Mesenteric fat pad (tissue), 1 donor: ENCODE measurements at regions not wholly inside any gene's neighbourhood (a gene's known extent, or its start where the extent isn't known, plus 50 kb on each side); places are given as distances from the start of the nearest gene placed in this dataset.
A peak's percentile ranks its signal among the peaks of the same experiment; 100 is the strongest.

Experiments used
- DNase-seq: peaks from one replicate; pipeline ENCODE4 v3.0.0-alpha.2; 2020; ENCODE audit warnings: low spot score
- donor health status: DM: yes; HTN: yes; CAD: no.

DNA sequence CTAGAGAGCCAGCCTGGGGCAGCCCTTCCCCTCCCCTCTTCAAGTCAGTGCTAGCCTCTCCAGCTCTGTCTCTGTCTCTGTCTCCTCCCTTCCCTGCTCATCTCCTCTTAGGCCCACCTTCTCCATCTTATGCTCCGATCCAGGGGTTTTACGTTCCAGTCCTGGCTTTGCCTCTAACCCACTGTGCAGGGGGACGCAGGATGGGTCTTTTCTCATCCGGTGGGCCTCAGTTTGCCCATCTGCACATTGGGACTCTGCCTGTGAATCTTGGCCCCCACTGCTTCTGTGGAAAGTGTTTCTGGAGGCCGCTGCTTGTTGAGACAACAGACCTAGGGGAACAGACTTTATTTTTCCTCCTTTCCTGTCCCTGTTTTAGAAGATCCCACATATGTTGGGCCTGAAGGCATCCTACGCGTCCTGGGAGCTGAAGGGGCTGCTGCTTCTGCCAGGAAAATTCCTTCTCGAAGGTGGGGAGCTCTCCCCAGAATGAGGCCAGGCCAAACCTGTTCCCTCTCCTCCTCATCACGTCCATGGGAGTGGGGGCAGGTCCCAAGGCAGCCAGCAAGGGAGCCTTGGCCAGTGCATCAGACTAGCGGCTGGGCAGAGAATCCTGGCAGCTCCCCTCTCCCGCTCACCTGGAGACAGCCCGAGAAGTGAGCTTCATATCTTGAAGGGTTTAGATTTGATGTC, 99.5 kb upstream of the CSF3R start:
- DNase-seq, result no peak

DNA sequence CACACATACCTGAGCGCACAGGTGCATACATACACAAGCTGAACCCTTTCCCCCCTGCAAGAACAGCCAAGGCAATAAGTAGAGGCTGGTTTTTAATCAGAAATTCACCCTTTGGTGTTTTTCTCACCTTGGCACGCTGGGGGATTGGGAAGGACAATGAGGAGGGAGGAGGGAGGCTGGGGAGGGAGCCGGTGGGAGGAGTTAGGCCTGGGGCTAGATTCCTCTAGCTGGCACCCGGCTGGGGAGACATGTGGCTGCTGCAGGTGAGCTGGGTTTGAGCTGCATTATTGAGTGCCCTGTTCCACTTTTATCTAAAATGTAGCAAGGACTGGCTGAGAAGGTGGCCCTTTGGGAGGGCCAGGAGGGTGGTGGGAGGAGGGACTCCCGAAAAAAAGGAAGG, 97.8 kb upstream of the CSF3R start:
- no peak for DNase-seq

DNA sequence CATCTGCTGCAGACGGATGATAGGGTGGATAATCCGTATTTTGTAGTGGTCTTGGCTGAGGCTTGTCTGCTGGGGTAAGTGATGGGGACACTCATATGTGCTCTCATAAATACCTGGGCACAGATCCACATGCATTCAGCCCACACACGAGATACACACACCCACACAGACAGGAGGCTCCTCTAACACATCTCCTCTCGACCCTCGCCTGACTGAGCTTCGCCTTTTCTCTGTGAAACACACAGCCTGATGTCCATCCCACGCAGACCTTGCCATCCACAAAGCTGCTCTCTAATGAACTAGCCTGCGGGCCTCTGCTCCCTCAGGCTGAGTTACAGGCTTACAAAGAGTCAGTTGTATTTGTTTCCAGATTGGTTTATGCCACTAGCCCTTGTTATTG, 96.3 kb upstream of the CSF3R start:
- DNase-seq, result no peak

DNA sequence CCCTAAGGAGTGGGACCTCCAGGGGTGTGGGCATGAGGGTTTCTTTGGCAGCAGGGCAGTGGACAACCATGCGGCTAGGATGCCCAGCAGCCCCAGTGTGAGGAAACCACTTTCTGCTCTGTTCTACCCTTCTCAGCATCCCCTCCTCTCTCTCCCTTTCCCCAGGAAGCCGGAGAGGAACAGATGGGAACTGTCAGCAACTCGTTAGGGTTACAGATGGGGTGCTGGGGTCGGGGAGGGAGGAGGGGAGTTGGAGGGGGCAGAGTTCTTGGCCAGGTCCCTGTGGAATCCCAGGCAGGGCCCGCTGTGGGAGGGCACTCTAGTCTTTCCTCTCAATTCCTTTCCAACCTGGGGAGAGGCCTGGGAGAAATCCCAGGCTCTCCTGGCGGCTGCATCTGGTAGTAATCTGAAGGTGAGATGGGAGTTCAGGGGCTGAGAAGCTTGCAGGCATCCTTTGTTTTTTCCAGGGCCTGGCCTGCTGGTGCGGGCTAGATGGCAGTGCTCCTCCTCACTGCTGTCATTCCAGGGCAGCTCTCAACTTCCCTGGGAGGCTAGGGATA, 93.9 kb upstream of the CSF3R start:
- DNase-seq, result no peak

DNA sequence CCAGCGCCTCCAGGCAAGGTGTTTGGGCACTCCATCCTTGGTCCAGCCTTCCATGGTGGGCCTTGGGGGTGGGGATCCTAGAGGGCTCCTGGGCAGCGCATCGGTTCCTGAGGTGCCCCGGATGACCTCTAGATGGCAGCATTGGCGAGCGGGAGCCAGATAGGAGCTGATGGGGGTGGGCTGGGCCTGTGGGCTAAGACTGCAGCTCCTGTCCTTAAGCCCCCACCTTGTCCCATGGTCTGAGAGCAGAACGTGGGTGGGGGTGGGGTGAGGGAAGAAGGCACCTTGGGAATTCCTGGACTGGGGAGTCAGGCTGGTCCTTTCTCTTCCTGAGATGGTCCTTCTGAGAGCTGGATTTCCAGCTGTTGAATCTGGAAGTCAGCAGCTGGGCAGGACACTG, 93.4 kb upstream of the CSF3R start:
- DNase-seq, result no peak

DNA sequence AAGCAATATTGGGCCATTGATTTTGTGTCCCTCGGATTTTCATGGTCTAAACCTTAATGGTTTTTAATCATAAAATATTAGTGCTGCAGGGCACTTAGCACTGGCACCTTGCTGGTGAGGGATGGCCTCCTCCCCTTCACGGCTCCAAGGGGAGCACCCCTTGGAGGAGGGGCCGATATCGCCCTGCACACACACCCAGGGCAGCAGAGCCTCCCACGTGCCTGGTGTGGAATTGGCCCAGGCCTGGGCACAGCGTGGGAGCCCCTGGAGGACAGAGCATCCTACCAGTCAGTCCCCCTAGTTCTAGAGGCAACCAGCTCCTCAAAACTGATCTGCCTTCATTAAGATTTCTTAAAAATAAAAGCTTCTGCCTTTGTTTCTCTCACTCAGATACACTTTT, 90.7 kb upstream of the CSF3R start:
- no peak for DNase-seq

DNA sequence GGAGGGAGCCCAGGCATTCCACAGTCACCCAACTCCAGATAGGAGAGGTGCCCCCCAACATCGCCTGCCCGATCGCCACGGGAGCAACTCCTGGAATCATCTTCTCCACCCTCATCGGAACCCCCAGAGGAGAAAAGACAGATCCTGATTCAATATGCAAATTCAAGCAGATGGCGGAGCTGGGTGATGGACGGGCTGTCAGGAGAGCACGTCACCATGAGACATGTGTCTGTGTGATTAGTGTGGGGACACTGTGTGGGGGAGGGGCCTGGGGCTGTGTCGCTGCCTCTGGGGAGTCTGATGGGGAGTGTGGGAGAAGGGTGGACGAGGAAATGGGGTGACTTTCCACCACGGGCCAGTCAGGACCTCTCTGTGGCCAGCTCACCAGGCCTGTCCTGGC, 90.2 kb upstream of the CSF3R start:
- DNase-seq, result no peak

DNA sequence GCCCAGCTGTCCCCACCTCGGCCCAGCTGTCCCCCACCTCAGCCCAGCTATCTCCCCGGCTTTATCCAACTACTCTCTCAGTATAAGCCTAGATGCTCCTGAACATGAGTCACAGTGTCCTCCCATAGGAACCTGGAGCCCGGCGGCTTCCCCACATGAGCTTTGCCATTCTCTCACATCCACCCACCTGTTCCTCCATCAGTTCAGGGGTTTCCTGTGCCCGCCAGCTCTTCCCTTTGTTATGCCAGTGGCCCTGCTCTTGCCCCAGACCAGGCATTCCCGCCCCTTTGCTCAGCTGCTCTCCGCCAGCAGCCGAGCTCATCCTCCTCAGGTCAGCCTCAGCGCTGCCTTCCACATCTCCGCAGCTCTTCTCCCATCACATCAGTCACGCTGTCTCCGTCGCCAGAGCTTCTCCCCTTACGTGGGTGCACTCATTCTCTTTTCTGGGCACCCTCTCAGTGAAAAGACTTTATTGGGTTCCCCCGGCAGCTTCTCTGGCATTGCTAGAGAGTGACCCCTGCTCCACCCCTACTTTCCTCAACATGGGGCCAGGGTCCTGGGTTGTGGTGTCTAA, 89.5 kb upstream of the CSF3R start:
- no peak for DNase-seq

DNA sequence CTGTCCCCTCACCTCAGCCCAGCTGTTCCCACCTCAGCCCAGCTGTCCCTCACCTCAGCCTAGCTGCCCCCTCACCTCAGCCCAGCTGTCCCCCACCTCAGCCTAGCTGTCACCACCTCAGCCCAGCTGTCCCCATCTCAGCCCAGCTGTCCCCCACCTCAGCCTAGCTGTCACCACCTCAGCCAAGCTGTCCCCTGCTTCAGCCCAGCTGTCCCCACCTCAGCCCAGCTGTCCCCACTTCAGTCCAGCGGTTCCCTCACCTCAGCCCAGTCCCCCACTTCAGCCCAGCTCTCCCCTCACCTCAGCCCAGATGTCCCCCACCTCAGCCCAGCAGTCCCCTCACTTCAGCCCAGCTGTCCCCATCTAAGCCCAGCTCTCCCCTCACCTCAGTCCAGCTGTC, 88.4 kb upstream of the CSF3R start:
- no peak for DNase-seq

DNA sequence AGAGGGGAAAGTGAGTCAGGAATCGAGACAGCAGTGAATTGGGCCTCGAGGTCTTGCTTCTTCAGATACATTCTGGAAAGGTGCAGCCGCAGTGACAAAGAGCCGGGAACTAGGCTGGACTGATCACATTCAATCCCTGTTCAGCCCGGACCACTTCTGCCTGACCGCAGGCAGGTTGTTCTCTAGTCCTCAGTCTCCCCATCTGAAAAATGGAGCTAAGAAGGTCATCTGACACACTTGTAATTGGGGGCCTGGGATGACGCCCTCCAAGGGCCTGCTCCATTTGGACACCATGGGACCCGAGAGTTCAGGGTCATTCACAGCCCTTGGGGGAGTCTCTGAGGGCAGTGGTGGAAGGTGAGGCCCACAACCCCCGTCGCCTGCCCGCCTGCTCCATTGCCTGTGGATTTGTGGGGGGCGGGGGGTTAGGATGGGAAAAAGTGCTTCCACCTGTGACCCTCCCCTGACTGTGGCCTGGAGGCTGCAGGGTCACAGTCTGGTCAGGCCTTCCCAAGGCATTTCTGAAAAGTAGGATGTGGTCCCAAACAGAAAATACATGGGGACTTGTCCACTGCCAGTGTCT, 87.9 kb upstream of the CSF3R start:
- no peak for DNase-seq

DNA sequence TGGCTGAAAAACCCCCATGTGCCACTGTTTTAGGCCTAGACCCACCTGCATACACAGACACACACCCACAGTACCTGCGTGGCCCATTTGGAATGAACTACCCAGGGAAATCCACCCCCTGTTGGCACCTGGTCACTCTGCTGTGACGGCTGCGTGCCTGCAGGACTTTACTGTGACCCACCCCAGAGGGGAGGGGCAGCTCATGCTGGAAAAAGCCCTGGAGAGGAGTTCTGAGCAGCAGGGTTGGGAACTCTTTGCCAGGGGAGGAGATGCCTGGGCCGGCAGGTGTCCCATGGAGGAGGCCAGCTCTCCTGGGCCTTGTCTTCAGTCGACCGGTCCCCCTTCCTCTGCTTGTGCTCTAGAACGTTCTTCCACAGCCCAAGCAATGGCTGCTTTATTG, 87.3 kb upstream of the CSF3R start:
- DNase-seq, result no peak

DNA sequence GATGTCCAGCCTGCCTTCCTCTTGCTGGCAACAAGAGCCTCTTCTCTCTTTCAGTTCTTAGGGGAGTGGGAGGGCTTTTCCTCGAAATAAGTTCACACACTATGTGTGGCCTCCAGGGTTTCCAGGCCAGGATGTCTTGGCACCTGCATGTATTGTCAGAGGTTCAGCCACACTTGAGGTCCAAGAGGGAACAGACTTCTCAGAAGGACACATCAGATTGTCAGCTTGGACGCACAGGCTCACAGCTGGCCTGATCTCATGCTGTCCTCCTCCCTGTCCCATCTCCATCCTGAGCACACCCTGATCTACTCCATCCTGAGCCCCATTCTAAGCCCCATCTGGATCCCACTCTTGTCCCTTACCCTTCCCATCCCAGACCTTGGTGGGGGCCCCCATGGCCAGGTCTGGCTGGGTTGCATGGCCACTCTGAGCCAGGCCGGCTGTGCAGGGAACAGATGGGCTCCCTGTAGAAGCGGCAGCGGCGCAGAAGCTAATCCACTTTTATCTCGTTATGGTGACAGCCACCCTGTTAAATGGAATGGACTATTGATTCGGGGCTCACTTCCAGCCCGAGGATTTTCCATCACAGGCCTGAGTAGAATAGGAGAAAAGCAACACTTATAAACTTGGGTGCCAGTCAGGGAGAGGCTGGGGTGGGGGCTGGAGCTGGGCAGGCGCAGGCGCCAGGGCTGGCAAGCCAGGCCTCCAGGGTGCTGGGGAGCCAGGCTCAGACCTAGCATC, 85.1 kb upstream of the CSF3R start:
- peak; percentile 78 for DNase-seq

DNA sequence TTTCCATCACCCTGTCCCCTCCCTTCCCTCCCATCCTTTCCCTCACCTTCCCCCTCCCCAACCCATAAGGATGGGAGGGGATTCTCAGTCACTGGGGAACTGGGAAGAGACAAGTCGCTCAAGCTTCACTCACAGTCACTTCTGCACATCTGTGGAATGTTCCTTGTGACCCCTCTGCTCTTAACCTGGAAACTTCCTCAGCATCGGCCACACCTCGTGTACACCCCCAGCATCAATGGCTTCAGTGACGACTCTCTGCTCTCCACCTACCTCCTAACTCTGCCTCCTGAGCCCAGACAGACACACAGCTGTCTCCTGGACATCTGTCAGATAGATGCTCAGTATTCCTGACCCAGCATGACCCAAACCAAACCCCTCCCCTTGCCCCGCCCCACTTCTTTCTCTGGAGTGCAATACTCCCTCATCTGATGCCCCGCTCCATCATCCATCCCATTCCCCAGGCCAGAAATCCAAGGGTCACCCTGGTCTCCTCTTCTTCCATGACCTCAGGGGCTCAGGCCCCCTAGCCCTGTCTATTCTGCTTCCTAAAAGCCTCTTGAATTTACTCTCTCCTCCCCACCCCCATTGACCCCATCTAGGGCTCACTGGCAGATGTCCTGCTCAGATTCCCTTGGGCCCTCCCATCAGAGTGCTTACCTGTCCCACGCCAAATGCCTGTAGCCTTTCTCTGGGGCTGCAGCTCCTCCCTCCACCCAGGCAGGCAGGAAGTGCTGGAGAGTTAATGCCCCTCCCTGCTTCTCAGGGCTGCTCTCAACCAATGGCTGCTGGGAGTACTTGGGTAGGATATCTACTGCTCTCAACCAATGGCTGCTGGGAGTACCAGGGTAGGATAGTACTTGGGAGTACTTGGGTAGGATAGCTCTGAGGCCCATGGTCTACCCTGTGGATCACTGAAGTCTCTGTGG, 83.1 kb upstream of the CSF3R start:
- peak; percentile 55 for DNase-seq

DNA sequence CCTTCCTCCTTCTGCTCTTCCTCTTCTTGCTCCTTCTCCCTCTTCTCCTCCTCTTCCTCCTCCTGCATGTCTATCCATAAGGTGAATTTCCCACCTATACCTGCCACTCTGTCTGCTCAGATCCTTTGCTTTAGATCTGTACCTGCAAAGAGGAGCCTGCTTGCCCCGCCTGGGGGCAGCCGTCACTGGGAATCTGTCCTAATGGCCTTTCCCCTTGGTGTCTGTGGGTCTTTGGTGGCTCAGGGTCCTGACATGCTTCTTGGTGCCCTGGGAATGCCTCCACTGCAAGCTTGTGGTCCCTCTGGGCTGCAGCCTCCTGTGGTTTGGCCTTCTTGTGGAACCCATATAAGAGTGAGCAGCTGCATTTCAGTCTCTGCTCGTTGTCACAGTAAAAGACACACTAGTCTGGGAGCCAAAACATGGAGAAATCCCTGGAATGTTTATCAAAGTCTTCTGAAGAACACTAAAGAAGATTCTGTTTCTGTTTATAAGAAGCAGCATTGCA, 79.5 kb upstream of the CSF3R start:
- DNase-seq, result peak; percentile 26

DNA sequence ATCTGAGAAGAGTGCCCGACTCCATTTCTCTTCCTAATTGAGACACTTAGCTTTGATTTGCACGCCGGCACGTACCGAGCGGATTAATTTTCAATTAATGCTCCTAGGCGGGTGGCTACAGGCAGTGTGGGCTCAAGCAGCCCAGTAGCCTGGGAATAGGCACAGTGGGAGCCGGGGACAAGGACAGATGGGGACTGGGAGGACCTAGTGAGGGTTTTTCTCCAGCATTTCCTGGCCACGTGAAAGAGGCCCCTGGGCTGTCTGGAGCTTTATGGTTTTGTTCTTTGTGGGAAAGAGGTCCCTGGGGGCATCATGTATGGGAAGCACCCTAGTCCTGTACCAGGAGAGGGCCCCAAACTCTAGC, 78.6 kb upstream of the CSF3R start:
- DNase-seq, result no peak

DNA sequence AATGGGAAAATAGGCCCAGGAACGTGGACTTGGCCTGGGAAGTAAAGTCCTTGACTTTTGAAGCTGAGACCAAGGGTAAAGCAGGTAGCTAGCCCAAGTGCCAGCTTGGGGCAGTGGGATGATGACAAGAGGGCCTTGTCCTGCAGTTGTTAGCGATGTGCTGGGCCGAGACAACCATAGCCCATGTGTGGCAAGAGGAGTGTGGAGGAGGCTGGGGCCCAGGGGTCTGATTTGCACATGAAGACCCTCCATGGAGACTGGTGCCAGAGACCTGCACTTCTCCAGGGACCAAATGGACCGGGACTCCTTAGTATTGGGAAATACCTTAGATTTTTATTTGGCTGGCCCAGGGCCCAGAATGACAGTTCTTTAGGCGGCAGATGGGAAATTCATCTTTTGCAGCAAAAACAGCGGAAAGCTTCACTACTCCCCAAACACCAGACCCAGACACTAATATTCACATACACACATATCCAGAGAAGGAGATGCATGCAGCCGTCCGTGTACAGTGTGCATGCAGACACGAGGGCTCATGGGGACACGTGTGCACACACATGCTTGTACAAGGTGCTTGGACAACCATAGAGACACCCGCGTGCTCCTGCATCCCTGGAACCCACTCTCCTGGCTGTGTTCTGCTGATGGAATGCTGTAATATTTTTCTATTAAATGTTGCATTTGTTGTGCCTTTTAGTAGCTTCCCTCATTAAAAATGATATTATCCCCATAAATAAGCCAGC, 78.1 kb upstream of the CSF3R start:
- peak; percentile 82 for DNase-seq

DNA sequence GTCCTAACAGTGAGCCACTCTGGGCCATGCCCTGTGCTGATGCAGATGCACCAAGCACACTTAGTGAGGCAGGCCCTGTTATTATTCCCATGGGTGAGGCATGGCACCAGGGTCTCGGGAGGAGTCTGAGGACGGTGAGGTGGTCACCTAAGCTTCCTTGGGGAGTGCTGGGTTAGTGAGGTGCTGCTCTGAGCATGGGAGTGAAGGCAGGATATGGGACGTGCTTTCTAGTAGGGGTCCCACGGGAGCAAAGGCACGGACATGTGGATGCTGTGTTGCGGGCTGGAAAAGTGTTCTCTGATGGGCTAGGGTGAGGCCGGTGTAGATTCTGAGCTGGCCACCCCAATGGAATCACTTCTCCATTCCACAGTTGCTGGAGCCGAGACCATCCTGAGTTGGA, 77.5 kb upstream of the CSF3R start:
- DNase-seq, result peak; percentile 71

DNA sequence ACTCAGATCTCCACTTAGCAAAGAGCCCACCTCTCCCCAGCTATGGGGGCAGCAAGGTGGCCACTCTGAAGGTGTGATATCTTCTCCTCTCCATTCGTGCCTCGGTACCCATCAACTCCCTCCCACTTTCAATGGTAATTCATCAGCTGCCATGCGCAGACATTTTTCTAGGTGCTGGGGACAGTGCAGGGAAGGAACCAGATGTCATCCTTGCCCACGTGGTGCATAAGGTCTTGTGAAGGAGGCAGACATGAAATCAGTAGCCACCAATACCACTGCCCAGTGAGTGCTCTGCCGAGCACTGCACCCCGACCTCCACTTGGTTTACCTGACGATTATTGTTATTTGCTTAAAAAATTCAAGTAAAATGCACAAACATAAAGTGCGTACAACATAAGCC, 76.3 kb upstream of the CSF3R start:
- DNase-seq, result peak; percentile 24

DNA sequence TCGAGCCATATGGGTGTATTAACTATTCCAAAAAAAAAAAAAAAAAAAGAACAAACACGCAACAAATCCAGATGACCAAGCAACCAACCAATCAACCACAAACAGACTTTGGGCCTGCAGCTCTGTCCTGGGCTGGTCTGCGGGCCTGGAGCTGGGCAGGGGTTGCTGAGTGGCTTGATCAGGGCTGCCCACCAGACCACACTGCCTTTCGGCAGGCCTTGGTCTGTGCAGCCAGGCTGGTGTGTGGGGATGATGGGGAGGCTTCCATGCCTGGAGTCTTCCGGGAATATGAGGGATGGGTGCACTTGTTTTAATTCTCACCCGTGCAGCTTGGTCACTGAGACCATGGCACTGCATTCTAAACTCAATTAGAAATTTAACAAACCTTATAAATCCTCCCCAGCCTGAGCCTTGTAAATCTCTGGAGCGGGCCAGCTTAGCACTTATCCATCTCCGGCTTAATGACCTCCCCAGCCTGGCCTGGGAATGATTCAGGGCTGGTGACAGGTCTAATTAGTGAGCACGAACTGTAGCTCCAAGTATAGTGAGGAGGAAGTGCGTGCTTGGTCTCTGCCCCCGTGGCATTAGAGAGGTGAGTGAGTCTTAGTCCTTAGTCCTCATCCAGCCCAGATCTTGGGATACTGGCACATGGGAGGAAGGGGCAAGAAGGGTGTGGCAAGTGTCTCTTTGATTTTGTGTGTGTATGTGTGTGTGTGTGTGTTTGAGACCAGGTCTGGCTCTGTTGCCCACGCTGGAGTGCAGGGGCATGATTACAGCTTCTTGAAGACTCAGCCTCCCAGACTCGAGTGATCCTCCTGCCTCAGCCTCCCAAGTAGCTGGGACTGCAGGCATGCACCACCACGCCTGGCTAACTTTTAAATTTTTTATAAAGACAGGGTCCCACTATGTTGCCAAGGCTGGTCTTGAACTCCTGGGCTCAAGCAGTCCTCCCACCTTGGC, 74.6 kb upstream of the CSF3R start:
- peak; percentile 71 for DNase-seq
